ENCODE measurements at regions not wholly inside any gene's neighbourhood (a gene's known extent, or its start where the extent isn't known, plus 50 kb on each side); places are given as distances from the start of the nearest gene placed in this dataset.
"Not testable (repeated sequence)": the region's sequence is repeated elsewhere in the genome, so short reads cannot be mapped to it uniquely, and the experiment has no call there.

DNA sequence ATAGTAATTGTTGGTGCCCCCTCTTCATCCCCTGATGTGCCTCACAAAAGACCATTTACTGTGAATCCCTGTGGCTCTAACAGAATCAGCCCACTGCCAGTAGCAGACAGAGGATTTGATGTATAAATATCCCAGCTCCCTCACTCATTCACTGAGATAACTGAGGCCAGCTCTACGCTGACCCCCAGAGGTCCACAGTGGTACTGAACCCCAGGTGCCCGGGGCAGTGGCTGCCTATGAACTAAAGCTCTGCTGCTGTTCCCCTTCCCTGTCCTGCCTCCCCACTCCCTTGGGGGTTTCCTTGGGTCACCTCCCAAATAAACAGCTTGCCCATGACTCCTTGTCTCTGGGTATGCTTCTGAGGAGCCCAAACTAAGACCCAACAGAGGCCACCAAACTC is 295.8 kb downstream of the FOXL1 start:
- FAIRE-seq (peak; percentile 78), DNase-seq (ENCODE audit: extremely low spot score, insufficient read length, low read depth) (no peak)

DNA sequence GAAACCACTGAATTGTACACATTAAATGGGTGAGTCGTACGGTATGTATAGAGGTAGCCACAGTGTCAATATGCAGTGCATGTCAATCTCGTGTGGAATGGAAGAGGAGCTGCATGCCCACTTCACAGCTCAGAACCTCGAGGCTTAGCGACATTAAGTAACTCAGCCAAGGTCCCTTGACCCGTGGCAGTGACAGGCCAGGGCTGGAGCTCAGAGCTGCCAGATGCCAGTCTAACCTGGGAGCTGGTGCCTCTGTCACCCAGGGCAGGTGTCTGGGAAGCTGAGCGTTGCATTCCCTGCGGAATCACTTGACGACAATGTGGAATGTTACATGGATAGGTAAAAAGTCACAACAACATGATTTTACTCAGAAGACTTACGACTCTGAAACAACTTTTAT is 298.1 kb downstream of the FOXL1 start:
- DNase-seq (ENCODE audit: extremely low spot score, insufficient read length, low read depth) (no peak), FAIRE-seq (no peak)

DNA sequence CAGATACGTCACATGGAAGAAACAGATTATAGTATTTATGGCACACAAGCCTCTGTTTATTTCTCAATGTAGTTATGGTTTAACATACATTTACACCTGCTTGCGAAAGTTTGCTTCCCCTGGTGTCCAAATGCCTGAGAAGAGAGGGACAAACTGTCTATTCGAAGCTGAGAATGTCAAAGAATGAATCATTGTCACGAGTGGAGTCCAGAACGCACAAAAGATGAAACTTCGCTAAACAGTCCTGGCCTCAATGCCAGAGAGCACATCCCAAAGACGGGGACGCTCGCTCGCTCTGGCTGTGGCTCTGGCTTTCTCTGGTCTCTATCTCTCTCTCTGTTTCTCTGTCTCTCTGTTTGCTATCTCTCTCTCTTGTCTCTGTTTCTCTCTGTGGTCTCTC is 298.8 kb downstream of the FOXL1 start:
- no peak for FAIRE-seq

DNA sequence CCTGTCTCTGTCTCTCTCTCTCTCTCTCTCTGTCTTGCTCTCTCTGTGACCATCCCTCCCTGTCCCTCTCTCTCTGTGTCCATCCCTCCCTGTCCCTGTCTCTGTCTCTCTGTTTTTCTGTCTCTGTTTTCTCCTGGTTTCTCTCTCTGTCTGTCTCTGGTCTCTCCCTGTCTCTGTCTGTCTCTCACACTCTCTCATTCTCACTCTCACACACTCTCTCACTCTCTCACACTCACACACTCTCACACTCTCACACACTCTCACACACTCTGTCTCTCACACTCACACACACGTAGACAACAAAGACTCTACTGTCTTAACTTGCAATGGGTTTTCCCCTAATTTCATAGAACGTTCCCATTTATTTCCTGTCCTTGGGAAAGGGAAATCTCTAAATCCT is 299.5 kb downstream of the FOXL1 start:
- no peak for FAIRE-seq
- no peak for DNase-seq (ENCODE audit: extremely low spot score, insufficient read length, low read depth)

More for the DNA sequence above, 298.8 kb downstream of the FOXL1 start:
- no peak for DNase-seq (ENCODE audit: extremely low spot score, insufficient read length, low read depth)

DNA sequence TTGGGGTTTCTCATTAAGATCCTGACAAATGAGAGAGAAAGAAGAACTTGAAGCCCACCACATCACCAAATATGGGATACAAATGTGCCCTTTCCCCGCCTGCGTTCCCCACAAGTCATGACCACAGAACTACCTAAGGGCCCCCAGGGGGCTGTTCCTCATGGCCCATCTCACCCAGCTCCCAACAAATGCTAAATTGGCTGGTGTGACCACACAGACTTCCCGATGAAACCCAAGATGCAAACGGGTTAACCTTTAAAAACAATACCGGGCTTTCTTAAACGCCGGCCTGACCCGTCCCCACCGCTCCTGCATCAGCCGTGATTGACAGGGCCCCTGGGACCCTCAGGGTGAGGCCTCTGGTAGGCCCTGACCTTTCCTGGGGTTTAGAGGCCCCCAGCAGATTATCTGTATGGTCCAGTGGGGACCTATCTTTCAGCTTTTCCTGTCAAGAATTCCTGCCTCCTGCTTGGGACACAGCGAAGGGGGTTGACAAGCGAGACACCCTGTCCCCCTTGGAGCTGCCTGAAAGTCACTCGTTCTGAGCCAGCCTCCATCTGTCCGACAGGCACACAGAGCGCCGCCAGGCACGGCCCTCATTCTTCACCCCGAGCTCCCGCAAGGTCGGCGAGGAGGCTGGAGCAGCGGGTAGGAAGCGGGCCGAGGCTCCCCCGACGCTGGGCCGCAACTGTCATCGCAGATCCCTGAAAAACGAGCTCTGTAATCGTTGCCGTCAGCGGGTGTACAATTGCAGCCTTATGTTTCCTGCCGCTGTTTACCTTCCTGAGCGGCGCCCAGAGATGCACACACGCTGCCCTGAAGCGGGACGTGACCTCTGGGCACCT is 300.1 kb downstream of the FOXL1 start:
- DNase-seq (ENCODE audit: extremely low spot score, insufficient read length, low read depth), result no peak
- FAIRE-seq, result no peak

DNA sequence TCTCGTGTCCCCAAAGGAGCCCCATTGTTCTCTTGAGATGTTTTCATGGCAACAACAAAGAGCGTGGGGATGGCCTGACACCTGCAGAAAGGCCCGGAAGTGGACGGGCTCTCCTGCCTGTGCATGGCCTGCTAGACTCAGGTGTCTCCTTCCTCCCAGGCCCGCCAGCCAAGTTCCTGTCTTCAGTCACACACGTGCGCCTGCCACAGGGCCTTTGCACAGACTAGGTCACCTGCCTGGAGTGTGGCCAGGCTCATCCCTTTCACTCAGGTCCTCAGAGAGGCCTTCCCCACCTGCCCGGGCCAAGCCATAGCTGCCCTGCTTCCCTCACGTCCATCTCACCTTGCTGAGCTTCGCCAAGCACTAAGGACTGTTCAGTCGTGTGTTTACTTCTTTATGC is 300.9 kb downstream of the FOXL1 start:
- no peak for DNase-seq (ENCODE audit: extremely low spot score, insufficient read length, low read depth)
- FAIRE-seq, result no peak

DNA sequence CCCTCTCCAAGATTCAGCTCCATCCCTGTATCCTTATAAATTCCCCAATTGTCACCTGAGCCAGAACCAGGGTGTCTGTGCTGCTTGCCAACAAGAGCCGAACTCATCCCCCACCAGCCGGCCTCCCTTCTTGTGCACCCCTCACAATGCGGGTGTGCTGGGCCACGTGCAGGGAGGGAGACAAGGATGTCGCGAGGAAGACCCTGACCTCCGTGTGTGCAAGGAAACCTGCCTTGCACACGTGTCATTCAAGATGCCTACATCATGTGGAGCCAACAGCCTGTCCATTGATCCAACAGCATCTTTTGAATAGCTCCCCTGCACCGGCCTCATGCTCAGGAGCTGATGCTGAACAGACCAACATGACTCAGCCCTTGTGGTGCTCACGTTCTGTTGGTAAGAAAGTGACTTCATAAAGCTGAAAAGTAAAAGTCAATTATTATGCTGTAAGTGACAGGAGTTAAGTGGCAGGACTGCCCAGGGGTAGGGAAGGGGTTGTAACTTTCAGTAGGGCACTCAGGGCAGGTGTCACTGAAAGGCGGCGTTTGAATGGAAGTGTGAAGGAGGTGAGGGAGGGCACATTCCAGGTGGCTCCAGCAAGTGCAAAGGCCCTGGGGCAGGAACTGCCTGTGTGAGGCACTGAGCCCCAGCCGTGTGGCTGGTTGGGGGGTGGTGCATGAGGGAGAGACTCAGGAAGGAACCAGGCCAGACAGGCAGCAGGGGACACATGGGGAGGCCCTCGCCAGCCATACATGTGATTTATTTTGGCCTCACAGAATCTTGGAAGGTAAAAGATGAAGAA is 302.2 kb downstream of the FOXL1 start:
- FAIRE-seq, result no peak
- DNase-seq (ENCODE audit: extremely low spot score, insufficient read length, low read depth), result no peak

DNA sequence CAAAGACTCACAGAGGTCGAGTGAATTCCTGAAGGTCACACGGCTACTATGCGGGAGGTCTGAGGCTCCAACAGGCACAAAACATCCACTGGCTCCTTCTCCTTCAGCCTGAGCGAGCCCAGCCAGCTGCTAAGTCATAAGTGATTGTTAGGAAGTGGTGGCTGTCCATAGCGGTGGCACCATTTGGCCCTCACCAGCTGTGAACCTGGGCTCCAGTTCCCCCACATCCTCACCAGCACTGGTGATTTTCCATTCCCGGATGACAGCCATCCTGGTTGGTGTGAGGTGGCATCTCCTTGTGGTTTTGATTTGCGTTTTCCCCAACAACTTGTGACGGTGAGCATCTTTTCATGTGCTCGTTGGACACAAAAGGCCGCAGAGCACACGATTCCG is 302.8 kb downstream of the FOXL1 start:
- FAIRE-seq, result no peak
- DNase-seq (ENCODE audit: extremely low spot score, insufficient read length, low read depth), result no peak

DNA sequence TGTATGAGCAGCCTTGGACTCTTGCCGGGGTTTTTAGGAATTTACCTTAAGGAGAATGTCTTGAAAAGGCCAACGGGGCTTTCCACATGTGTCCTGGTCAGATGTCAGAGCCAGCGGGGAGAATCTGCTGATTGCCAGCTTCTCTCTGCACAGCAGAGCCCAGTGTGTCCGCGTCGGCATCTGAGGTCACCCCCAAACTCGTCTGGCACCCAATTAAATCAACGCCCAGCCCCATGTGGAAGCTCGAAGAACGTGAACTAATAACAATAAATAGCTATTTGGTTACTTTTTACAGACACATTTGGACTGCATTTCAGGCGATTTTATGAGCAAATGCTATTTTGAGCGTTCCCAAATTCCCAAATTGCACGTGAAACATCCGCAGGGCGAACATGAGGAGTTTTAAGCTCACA is 303.5 kb downstream of the FOXL1 start:
- no peak for FAIRE-seq
- DNase-seq (ENCODE audit: extremely low spot score, insufficient read length, low read depth), result no peak

DNA sequence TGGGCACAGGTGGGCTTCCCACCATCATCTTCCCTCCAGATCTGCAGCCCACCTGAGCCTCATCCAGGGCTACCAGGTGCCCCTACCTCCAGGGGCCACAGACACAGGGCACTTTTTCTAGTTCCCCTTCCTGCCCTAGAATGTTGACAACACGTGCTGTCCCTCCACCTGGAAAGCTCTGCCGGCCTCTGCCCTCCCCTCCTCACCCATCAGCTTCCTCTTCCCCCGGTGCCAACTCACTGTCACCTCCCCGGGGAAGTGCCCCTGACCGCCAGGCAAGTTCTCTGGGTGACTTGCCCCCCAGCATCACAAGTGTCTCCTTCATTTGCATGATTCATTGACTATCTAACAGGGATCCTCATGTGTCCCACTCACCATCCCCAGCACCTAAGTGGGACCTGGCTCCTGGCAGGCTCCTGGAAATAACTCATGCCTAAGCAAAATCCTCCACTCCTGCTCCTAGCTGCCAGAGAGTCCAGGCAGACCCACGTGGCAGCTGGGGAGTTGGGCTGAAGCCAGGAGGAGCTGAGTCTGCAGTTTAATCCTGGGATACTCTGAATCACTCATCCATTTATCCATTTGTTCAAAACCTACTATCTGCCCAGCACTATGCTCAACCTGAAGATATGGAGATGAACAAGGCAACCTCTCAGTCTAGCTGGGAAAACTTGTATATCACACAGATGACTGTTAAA is 304.4 kb downstream of the FOXL1 start:
- FAIRE-seq, result no peak

DNA sequence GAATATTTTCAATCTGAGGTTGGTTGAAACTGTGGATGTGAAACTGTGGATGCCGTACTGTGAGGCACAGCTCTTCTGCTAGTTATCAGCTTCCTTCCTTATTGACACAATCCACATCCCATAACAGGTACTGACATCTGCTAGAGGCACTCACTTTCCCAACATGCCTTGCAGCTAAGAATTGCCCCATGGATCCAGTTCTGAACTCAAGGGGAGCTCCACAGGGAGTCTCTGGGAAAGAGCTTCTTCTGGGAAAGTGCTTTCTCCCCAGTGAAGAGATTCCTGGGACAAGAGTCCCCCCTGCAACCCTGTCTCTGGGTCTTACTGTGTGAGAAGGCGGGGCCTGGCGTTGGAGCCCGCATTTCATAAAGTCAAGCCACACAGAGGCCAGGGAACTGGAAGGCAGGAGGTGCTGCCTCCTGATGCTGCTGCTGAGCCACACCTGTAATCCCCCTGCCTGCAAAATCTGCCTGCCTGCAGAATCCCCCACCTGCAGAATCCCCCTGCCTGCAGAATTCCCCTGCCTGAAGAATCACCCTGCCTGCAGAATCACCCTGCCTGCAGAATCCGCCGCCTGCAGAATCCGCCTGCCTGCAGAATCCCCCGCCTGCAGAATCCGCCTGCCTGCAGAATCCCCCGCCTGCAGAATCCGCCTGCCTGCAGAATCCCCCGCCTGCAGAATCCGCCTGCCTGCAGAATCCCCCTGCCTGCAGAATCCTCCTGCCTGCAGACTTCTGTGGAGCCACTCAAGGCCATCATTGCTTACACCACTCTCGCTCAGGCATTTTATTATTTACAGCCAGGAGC is 305.4 kb downstream of the FOXL1 start:
- no peak for FAIRE-seq

More for the DNA sequence above, 304.4 kb downstream of the FOXL1 start:
- DNase-seq (ENCODE audit: extremely low spot score, insufficient read length, low read depth), result no peak

DNA sequence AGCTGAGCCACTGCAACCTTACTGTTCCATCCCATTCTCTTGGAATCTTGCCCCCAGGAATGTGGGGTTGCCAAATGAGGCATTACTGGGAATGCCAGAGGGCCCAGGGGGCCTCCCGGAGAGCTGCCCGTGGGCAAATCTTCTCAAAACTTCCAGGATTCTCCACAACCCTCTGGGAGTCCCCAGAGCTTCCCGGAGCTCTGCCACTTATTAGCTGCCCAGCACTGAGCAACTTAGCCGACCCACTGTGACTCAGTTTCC is 306.0 kb downstream of the FOXL1 start:
- DNase-seq (ENCODE audit: extremely low spot score, insufficient read length, low read depth) (no peak), FAIRE-seq (no peak)

More for the DNA sequence above, 305.4 kb downstream of the FOXL1 start:
- no peak for DNase-seq (ENCODE audit: extremely low spot score, insufficient read length, low read depth)

DNA sequence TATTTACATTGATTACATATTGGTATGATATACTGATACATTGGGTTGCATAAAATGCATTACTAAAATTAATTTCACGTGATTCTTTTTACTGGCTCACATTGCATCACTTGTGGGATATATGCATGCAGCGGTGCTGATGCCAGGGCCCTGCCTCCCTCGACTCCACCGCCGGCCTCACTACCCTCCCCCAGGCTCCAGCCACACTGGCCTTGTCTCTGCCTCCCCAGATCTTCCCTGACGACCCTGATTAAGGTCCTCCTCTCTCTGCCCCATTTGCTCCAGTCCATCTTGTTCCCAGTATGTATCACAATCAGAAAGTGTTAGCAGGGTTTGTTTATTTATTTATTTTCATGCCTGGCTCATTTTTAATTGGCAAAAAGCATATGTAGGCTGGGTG is 306.8 kb downstream of the FOXL1 start:
- DNase-seq (ENCODE audit: extremely low spot score, insufficient read length, low read depth) (no peak), FAIRE-seq (no peak)

DNA sequence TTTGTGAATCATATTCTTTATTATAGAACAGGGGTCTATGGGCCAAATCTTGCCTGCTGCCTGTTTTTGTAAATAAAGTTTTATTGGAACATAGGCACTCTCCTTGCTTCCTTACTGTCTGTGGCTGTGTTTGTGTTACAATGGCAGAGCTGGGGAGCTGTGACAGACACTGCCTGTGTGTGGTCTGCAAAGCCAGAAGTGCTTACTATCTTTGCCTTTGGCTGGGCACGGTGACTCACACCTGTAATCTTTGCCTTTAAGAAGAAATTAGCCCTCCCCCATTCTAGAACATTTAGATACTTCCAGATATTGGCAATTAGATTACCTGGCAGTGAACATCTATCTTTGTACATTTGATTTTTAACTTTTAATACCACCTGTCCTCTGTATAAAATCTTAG is 308.3 kb downstream of the FOXL1 start:
- DNase-seq (ENCODE audit: extremely low spot score, insufficient read length, low read depth), result no peak
- no peak for FAIRE-seq

DNA sequence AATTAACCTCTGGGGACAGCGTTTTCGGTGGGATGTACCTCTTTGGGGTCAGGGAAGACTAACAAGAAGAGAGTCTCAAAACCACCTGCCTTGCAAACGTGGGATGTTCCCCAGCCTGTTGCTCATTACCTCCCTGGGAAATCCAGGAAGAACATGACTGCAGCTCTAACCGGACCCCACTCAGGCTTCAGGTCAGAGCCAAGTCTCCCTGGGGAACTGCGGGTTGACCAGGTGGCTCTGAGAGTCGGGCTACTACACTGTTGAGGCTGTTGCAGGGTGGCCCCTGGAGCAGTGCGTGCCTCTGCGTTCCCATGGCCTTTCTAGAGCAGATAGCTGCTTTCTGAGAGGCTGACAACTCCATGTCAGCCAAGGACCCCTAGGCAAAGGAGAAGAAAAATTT is 309.1 kb downstream of the FOXL1 start:
- FAIRE-seq (no peak), DNase-seq (ENCODE audit: extremely low spot score, insufficient read length, low read depth) (no peak)

DNA sequence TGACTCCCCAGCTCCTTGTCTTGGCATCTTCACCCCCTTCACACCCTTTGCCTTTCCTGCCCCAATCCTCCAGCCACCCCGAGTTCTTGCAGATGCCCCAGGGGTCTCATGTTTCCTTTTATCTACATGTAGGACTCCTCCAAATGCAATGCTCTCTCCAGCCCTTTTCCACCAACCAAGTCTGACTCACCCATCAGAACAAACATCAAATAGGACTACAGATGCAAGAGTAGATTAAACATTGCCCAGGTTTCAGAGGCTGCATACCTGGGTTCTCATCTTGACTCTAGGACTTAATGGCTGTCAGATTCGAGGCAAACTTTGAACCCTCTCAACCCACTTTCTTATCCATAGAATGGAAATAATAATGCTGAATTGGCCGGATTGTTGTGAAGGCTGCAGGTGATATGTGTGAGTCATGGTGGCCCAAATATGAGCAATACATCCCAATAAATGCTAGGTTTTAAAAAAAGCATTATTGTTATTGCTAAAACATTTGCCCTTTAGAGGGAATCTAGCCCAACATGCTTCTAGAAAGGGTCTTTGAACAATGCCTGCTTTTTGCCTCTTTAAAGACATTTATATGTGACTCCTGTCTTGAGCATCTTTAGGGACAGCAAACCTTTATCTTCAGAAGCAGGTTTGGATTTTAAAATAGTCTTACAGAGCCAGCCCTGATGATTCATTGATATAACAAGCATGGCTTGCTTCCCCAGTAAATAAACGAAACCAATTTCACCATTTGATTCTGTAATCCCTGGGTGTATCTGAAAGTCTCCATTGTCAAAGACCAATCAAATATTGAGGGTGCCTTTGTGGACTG is 310.1 kb downstream of the FOXL1 start:
- DNase-seq (ENCODE audit: extremely low spot score, insufficient read length, low read depth), result no peak

DNA sequence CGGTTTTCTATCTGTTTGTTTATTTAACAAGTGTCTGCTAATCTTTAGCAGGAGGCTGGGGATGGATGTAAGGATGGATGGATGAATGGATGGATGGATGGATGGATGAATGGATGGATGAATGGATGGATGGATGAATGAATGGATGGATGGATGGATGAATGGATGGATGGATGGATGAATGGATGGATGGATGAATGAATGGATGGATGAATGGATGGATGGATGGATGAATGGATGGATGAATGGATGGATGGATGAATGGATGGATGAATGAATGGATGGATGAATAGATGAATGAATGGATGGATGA is 310.7 kb downstream of the FOXL1 start:
- not testable (repeated sequence) for DNase-seq (ENCODE audit: extremely low spot score, insufficient read length, low read depth); FAIRE-seq

More for the DNA sequence above, 310.1 kb downstream of the FOXL1 start:
- no peak for FAIRE-seq

DNA sequence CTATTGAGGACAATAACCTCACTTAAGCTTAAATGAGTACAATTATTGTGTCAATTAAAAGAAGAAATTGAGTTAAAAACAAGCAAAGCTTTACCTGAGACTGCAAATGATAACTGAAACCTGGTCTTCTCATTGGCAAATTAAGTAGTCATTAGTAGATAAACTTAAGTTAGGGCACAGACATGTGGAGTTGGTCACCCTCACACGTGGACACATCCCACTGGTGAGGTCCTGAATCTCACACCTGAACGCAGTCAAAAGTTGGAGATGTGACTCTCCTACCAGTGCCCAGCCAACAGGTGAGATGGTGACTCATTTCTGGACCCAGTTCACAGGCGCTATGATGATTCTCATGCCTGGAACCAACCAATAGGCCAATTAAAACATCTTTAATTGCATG is 311.6 kb downstream of the FOXL1 start:
- FAIRE-seq, result no peak
- no peak for DNase-seq (ENCODE audit: extremely low spot score, insufficient read length, low read depth)

DNA sequence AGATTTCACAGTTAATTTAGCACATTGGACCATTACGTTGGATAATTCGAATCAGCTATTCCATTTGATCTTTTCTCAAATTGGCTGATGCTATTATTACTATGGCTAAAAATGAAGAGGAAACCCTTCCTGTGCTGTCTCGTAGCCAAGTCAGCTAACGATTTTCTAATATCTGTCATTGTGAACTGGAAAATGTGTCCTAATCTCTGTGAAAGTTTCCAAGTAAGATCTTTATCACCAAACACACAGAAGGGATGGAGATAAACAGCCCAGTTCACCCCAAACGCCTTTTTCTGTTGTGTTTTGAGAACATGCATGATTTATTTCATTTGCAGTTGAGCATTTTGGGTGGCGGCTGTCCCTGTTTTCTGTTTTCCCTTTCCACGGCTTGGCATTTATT is 312.8 kb downstream of the FOXL1 start:
- no peak for DNase-seq (ENCODE audit: extremely low spot score, insufficient read length, low read depth)
- no peak for FAIRE-seq

DNA sequence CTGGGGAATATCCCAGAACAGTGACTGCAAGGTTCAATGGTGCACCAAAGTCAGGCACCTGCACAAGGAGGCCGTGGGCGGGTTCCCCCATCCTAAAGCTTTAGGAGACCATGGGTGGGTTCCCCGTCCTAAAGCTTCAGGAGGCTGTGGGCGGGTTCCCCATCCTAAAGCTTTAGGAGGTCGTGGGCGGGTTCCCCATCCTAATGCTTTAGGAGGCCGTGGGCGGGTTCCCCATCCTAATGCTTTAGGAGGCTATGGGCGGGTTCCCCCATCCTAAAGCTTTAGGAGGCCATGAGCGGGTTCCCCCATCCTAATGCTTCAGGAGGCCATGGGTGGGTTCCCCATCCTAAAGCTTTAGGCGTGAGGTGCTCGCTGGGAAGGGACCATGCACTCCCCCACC is 313.3 kb downstream of the FOXL1 start:
- no peak for DNase-seq (ENCODE audit: extremely low spot score, insufficient read length, low read depth)
- FAIRE-seq, result no peak

Measured in GM18507 (cell line).